ENCODE measurements at regions not wholly inside any gene's neighbourhood (a gene's known extent, or its start where the extent isn't known, plus 50 kb on each side); places are given as distances from the start of the nearest gene placed in this dataset.

GRCh38 chr16:27129401-27129800 lies 62.7 kb downstream of the C16orf82 start:
- no peak for TF ChIP-seq CTCF (IDR thresholded peaks at IDR 0.05; ENCODE audit: control extremely low read depth in 1 of 3, insufficient read depth in 1 of 3, low read depth in 1 of 3, low read length in 3 of 3)
- no peak for TF ChIP-seq MAFK (IDR thresholded peaks at IDR 0.05; ENCODE audit: low read depth, low read length)
- TF ChIP-seq TAF1 (IDR thresholded peaks at IDR 0.05; ENCODE audit: low read depth, low read length), result no peak
- TF ChIP-seq SIX5 (IDR thresholded peaks at IDR 0.05; ENCODE audit: low read depth, low read length), result no peak
- TF ChIP-seq JUN (IDR thresholded peaks at IDR 0.05; ENCODE audit: low read depth, low read length), result no peak
- TF ChIP-seq MAX (IDR thresholded peaks at IDR 0.05), result no peak
- TF ChIP-seq, protein P1, sequence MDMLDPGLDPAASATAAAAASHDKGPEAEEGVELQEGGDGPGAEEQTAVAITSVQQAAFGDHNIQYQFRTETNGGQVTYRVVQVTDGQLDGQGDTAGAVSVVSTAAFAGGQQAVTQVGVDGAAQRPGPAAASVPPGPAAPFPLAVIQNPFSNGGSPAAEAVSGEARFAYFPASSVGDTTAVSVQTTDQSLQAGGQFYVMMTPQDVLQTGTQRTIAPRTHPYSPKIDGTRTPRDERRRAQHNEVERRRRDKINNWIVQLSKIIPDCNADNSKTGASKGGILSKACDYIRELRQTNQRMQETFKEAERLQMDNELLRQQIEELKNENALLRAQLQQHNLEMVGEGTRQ (IDR thresholded peaks at IDR 0.05; ENCODE audit: low read length), result no peak
- no peak for TF ChIP-seq CHD2 (IDR thresholded peaks at IDR 0.05; ENCODE audit: low read length)
- TF ChIP-seq, protein P2, sequence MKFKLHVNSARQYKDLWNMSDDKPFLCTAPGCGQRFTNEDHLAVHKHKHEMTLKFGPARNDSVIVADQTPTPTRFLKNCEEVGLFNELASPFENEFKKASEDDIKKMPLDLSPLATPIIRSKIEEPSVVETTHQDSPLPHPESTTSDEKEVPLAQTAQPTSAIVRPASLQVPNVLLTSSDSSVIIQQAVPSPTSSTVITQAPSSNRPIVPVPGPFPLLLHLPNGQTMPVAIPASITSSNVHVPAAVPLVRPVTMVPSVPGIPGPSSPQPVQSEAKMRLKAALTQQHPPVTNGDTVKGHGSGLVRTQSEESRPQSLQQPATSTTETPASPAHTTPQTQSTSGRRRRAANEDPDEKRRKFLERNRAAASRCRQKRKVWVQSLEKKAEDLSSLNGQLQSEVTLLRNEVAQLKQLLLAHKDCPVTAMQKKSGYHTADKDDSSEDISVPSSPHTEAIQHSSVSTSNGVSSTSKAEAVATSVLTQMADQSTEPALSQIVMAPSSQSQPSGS (IDR thresholded peaks at IDR 0.05; ENCODE audit: low read length), result no peak
- no peak for TF ChIP-seq GABPA (IDR thresholded peaks at IDR 0.05; ENCODE audit: borderline replicate concordance, insufficient read depth, low read length)
- no peak for TF ChIP-seq SUZ12 (IDR thresholded peaks at IDR 0.05; ENCODE audit: low read length)
- TF ChIP-seq FOSL1 (IDR thresholded peaks at IDR 0.05; ENCODE audit: insufficient read depth, low read depth, low read length), result no peak
- no peak for TF ChIP-seq POLR2AphosphoS5 (IDR thresholded peaks at IDR 0.05; ENCODE audit: low read depth, low read length)
- no peak for TF ChIP-seq NRF1 (IDR thresholded peaks at IDR 0.05; ENCODE audit: low read depth, low read length)
